ENCODE measurements at regions not wholly inside any gene's neighbourhood (a gene's known extent, or its start where the extent isn't known, plus 50 kb on each side); places are given as distances from the start of the nearest gene placed in this dataset.

GRCh38 chr19:31516756-31517155, 167.5 kb upstream of the TSHZ3 start:
- TF ChIP-seq POLR2A (IDR thresholded peaks at IDR 0.05; ENCODE audit: low read length) (no peak), REST (IDR thresholded peaks at IDR 0.05) (no peak), ZSCAN20 (CRISPR knock-in tag; IDR thresholded peaks at IDR 0.05) (no peak), CHD4 (IDR thresholded peaks at IDR 0.05; ENCODE audit: borderline replicate concordance) (no peak), EP300 (IDR thresholded peaks at IDR 0.05) (no peak), RAD21 (conservative IDR thresholded peaks at IDR 0.05 in 1 of 2, IDR thresholded peaks at IDR 0.05 in 1 of 2) (no peak), FOSL2 (IDR thresholded peaks at IDR 0.05) (no peak), FOSL2 (CRISPR knock-in tag; IDR thresholded peaks at IDR 0.05) (no peak), SMC3 (IDR thresholded peaks at IDR 0.05) (no peak), MAFK (IDR thresholded peaks at IDR 0.05; ENCODE audit: partially characterized antibody) (no peak), RCOR1 (IDR thresholded peaks at IDR 0.05; ENCODE audit: low read depth, low read length) (no peak)
- TF ChIP-seq, protein P1, sequence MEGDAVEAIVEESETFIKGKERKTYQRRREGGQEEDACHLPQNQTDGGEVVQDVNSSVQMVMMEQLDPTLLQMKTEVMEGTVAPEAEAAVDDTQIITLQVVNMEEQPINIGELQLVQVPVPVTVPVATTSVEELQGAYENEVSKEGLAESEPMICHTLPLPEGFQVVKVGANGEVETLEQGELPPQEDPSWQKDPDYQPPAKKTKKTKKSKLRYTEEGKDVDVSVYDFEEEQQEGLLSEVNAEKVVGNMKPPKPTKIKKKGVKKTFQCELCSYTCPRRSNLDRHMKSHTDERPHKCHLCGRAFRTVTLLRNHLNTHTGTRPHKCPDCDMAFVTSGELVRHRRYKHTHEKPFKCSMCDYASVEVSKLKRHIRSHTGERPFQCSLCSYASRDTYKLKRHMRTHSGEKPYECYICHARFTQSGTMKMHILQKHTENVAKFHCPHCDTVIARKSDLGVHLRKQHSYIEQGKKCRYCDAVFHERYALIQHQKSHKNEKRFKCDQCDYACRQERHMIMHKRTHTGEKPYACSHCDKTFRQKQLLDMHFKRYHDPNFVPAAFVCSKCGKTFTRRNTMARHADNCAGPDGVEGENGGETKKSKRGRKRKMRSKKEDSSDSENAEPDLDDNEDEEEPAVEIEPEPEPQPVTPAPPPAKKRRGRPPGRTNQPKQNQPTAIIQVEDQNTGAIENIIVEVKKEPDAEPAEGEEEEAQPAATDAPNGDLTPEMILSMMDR (IDR thresholded peaks at IDR 0.05), result no peak
- TF ChIP-seq, protein P2, sequence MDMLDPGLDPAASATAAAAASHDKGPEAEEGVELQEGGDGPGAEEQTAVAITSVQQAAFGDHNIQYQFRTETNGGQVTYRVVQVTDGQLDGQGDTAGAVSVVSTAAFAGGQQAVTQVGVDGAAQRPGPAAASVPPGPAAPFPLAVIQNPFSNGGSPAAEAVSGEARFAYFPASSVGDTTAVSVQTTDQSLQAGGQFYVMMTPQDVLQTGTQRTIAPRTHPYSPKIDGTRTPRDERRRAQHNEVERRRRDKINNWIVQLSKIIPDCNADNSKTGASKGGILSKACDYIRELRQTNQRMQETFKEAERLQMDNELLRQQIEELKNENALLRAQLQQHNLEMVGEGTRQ (IDR thresholded peaks at IDR 0.05), result no peak
- TF ChIP-seq, protein P3, sequence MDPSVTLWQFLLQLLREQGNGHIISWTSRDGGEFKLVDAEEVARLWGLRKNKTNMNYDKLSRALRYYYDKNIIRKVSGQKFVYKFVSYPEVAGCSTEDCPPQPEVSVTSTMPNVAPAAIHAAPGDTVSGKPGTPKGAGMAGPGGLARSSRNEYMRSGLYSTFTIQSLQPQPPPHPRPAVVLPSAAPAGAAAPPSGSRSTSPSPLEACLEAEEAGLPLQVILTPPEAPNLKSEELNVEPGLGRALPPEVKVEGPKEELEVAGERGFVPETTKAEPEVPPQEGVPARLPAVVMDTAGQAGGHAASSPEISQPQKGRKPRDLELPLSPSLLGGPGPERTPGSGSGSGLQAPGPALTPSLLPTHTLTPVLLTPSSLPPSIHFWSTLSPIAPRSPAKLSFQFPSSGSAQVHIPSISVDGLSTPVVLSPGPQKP (IDR thresholded peaks at IDR 0.05; ENCODE audit: low read depth, low read length), result no peak

All from A549 (cell line).